Colonic mucosa (tissue), 4 donors: ENCODE measurements at regions not wholly inside any gene's neighbourhood (a gene's known extent, or its start where the extent isn't known, plus 50 kb on each side); places are given as distances from the start of the nearest gene placed in this dataset.

Experiments
- DNase-seq: peaks from one replicate; pipeline ENCODE4 v3.0.0-alpha.2; 2020
- H3K27ac ChIP-seq: fragments of 200-600 bp; one replicate; pipeline ENCODE4 v1.8.0; 2021
- H3K27me3 ChIP-seq: fragments of 200-600 bp; one replicate; pipeline ENCODE4 v1.8.0; 2021
- H3K36me3 ChIP-seq: fragments of 200-600 bp; one replicate; pipeline ENCODE4 v1.8.0; 2021
- H3K4me1 ChIP-seq: fragments of 200-600 bp; one replicate; pipeline ENCODE4 v1.8.0; 2021; ENCODE audit warnings: mild to moderate bottlenecking
- H3K4me3 ChIP-seq: fragments of 200-600 bp; one replicate; pipeline ENCODE4 v1.8.0; 2021
- H3K9ac ChIP-seq, 2 donors: one replicate each; pipeline ENCODE4 v1.7.0; 2013; ENCODE audit warnings: control low read depth in 2 of 2, low read depth in 2 of 2, low read length in 2 of 2
- H3K9me3 ChIP-seq: fragments of 200-600 bp; one replicate; pipeline ENCODE4 v1.8.0; 2021
- intact Hi-C: fragments of 100-400 bp; cut with DNase I; formaldehyde crosslinking; loops from one replicate; pipeline ENCODE4 v1.14.1; 2022
- TF ChIP-seq, protein P1 (sequence below): fragments of 200-600 bp; IDR thresholded peaks from one replicate; pipeline ENCODE4 v1.8.0; 2022; ENCODE audit warnings: antibody characterized with exemption, mild to moderate bottlenecking
- donor health status: healthy.
- donor health status: DM: no; HTN: no; CAD: no.
- donor health status: DM: no; HTN: no; CAD: no.

DNA sequence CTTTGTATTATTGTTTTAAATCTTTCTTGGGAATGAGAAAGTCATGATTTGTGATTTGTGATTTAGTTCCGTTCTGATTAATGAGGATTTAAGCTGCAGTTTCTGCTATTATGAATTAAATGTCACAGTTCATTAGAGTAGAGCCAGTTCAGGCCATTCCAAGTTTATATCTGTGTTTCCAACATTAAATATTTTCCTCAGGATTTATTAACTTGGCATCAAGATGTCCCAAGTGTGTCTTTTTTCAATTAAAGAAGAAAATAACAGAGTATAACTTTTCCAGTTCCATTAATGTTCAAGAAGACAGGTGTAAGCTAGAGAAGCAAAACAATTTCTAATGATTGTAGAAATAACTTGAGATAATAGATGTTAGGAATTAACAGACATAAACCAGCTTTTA lies 1183.2 kb upstream of the CELF2 start:
- no peak overlapping the region for H3K4me3 ChIP-seq

DNA sequence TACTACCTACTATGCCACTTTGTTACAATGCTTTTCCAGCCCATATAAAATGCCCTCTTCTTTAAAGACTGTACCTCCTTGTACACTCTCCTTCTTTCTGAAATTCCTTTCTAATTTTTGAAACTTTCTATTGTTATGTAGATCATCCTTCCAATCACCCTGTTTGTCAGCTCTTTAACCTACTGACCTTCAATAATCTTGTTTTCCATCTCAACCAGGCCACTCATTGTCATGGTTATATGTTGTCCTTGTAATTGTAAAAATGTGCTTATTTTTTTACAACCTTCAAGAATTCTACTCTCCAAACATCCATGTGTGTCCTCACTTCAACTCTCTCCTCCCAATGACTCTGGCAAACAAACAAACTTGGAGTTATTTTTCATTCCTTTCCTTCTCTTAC lies 1172.6 kb upstream of the CELF2 start:
- no peak overlapping the region for H3K27ac ChIP-seq
- intact Hi-C loops = no loop called here
- TF ChIP-seq, protein P1, sequence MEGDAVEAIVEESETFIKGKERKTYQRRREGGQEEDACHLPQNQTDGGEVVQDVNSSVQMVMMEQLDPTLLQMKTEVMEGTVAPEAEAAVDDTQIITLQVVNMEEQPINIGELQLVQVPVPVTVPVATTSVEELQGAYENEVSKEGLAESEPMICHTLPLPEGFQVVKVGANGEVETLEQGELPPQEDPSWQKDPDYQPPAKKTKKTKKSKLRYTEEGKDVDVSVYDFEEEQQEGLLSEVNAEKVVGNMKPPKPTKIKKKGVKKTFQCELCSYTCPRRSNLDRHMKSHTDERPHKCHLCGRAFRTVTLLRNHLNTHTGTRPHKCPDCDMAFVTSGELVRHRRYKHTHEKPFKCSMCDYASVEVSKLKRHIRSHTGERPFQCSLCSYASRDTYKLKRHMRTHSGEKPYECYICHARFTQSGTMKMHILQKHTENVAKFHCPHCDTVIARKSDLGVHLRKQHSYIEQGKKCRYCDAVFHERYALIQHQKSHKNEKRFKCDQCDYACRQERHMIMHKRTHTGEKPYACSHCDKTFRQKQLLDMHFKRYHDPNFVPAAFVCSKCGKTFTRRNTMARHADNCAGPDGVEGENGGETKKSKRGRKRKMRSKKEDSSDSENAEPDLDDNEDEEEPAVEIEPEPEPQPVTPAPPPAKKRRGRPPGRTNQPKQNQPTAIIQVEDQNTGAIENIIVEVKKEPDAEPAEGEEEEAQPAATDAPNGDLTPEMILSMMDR = no peak

More for the DNA sequence above, 1183.2 kb upstream of the CELF2 start:
- H3K27ac ChIP-seq = no peak overlapping the region
- no peak for DNase-seq
- intact Hi-C loops = no loop called here
- H3K4me1 ChIP-seq = no peaks in the 10 kb centered on the region
- H3K36me3 ChIP-seq = no peaks in the 10 kb centered on the region
- TF ChIP-seq, protein P1 = no peak
- H3K9me3 ChIP-seq = no peaks in the 10 kb centered on the region
- no peaks in the 10 kb centered on the region for H3K27me3 ChIP-seq
- no peak overlapping the region for H3K9ac ChIP-seq

DNA sequence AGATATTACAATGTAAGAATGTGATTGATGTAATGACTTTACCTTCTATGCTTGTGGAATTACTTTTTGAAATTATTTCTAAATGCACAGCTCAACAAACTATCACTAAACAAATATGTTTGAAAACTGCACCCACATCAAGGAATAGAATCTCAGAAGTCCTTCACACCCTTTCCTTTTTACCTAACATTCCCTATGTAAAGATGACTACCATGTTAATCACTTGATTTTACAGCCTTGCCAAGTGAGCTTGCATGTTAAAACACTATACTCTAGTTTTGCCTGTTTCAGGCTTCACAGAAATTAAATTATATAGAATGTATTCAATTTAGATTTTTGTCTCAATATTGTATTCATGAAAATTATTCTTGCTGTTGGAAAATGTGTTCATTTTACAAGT lies 1169.4 kb upstream of the CELF2 start:
- no peak overlapping the region for H3K9ac ChIP-seq

More for the DNA sequence above, 1172.6 kb upstream of the CELF2 start:
- Histone ChIP-seq H3K9ac (no peak overlapping the region), H3K27me3 (no peaks in the 10 kb centered on the region), H3K4me1 (no peaks in the 10 kb centered on the region), H3K36me3 (no peaks in the 10 kb centered on the region), H3K9me3 (no peaks in the 10 kb centered on the region), H3K4me3 (no peak overlapping the region)
- no peak for DNase-seq

DNA sequence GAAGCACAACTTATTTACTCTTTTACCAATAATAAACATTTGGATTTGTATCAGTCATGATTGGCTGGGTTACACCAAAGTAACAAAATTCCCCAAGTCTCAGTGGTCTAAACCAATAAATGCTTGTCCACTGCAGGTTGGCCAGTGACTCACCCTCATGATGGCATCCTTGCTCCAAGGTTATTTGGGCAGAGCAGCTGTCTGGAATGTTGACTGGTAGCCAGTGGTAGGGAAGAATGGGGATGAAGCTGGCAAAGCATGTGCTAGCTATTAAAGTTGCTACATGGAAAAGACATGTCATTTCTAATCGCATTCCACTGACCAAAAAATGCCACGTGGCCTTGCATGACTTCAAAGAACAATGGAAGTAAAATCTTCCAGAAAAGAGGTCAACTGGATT lies 1168.7 kb upstream of the CELF2 start:
- no peaks in the 10 kb centered on the region for H3K27me3 ChIP-seq
- TF ChIP-seq, protein P1 = no peak
- no peak overlapping the region for H3K27ac ChIP-seq
- intact Hi-C loops = no loop called here
- H3K9ac ChIP-seq = no peak overlapping the region
- H3K9me3 ChIP-seq = no peaks in the 10 kb centered on the region
- no peaks in the 10 kb centered on the region for H3K36me3 ChIP-seq
- no peak for DNase-seq
- H3K4me1 ChIP-seq = no peaks in the 10 kb centered on the region
- H3K4me3 ChIP-seq = no peak overlapping the region

More for the DNA sequence above, 1169.4 kb upstream of the CELF2 start:
- Histone ChIP-seq H3K4me1 (no peaks in the 10 kb centered on the region), H3K4me3 (no peak overlapping the region), H3K27ac (no peak overlapping the region), H3K36me3 (no peaks in the 10 kb centered on the region), H3K9me3 (no peaks in the 10 kb centered on the region), H3K27me3 (no peaks in the 10 kb centered on the region)
- TF ChIP-seq, protein P1 = no peak
- DNase-seq = no peak
- intact Hi-C loops = no loop called here

DNA sequence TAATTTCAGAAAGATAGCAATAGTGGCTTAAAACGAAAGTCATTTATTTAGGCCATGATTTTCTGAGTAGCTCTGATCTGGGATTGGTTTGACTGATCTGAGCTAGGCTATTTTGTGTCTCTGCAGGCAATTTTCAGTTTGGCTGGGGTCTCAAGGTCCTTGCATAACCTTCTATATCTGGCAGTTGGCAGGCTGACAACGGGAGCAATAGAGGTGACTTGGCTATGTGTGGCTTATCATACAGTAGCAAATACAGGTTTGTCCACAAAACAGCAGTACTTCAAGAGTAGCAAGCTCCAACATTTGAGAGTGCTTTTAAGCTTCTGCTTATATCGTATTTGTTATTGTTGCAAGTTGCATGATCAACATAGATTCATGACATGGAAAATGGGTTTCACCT lies 1167.3 kb upstream of the CELF2 start:
- H3K4me3 ChIP-seq = no peak overlapping the region
- H3K9me3 ChIP-seq = no peaks in the 10 kb centered on the region
- no peak for DNase-seq
- H3K27me3 ChIP-seq = no peaks in the 10 kb centered on the region
- H3K9ac ChIP-seq = no peak overlapping the region
- no peak overlapping the region for H3K27ac ChIP-seq
- intact Hi-C loops = no loop called here
- TF ChIP-seq, protein P1 = no peak
- H3K4me1 ChIP-seq = no peaks in the 10 kb centered on the region
- H3K36me3 ChIP-seq = no peaks in the 10 kb centered on the region

DNA sequence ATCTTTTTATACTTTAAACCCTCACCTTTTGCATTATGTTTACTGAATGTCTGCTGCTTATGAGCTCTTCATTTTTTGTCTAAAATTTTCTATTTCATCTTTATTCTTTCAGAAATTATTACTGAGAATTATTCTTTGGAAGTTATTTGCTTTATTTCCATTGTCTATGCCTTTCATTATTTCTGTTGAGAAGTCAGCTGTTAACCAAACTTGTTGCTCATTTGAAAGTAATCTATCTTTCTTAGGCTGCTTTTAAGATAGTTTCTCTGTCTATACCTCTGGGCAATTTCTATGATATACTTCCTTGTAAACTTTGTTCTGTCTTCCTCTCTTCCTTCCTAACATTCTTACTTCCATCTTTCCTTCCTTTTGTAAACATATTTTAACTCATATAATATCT lies 1165.9 kb upstream of the CELF2 start:
- Histone ChIP-seq H3K4me1 (no peaks in the 10 kb centered on the region), H3K4me3 (no peak overlapping the region), H3K27ac (no peak overlapping the region), H3K36me3 (no peaks in the 10 kb centered on the region), H3K9ac (no peak overlapping the region), H3K27me3 (no peaks in the 10 kb centered on the region), H3K9me3 (no peaks in the 10 kb centered on the region)
- DNase-seq = no peak
- intact Hi-C loops = no loop called here
- TF ChIP-seq, protein P1 = no peak
